Tibial artery (tissue), 4 donors: ENCODE measurements at regions not wholly inside any gene's neighbourhood (a gene's known extent, or its start where the extent isn't known, plus 50 kb on each side); places are given as distances from the start of the nearest gene placed in this dataset.
"Not testable (repeated sequence)": the region's sequence is repeated elsewhere in the genome, so short reads cannot be mapped to it uniquely, and the experiment has no call there.

Experiments used
- DNase-seq, 2 donors: peaks; one replicate each; pipeline ENCODE4 v3.0.0-alpha.2; 2019
- H3K27ac ChIP-seq, 2 donors: fragments of 200-600 bp; sonication (generic) in 1 of 2; 1 replicate in 1 of 2; 2 replicates in 1 of 2; pipeline ENCODE4 v1.5.1; 2018 to 2019; ENCODE audit warnings: mild to moderate bottlenecking in 1 of 2
- H3K27me3 ChIP-seq, 2 donors: fragments of 200-600 bp; sonication (generic) in 1 of 2; one replicate each; pipeline versions ENCODE4 v1.5.1 to v1.6.0; 2016 to 2019
- H3K36me3 ChIP-seq, 3 donors: fragments of 200-600 bp; sonication (generic) in 2 of 3; one replicate each; pipeline ENCODE4 v1.5.1; 2016 to 2019; ENCODE audit warnings: mild to moderate bottlenecking in 2 of 3
- H3K4me1 ChIP-seq, 4 donors: fragments of 200-600 bp; sonication (generic) in 2 of 4; 1 replicate in 3 of 4; 2 replicates in 1 of 4; pipeline ENCODE4 v1.5.1; 2016 to 2019
- H3K4me3 ChIP-seq, 2 donors: fragments of 200-600 bp; sonication (generic) in 1 of 2; 1 replicate in 1 of 2; 2 replicates in 1 of 2; pipeline ENCODE4 v1.5.1; 2018 to 2019; ENCODE audit warnings: mild to moderate bottlenecking in 2 of 2
- H3K9me3 ChIP-seq, 3 donors: fragments of 200-600 bp; sonication (generic) in 1 of 3; one replicate each; pipeline ENCODE4 v1.5.1; 2016 to 2019
- CTCF ChIP-seq, 2 experiments: fragments of 200-600 bp in 1 of 2; fragments of 450-650 bp in 1 of 2; IDR thresholded peaks; one replicate each; pipeline ENCODE4 v1.5.1; 2017 to 2019; ENCODE audit warnings: antibody characterized with exemption in 2 of 2, mild to moderate bottlenecking in 1 of 2, moderate library complexity in 1 of 2
- intact Hi-C: fragments of 100-400 bp; cut with DNase I; formaldehyde crosslinking; loops from one replicate; pipeline ENCODE4 v1.15.0; 2023; ENCODE audit warnings: low total_unique reads

- no peak for DNase-seq
Observed at GRCh38 chr5:85648495-85648894, 969.2 kb upstream of the COX7C start.

GRCh38 chr5:85651731-85652130 lies 966.0 kb upstream of the COX7C start:
- Histone ChIP-seq H3K27ac (no peak overlapping the region), H3K27me3 (no peaks in the 10 kb centered on the region), H3K9me3 (peaks cover 0 to 7% (median 0%) of the 10 kb centered on the region in 3 donors), H3K4me3 (no peak overlapping the region), H3K4me1 (no peaks in the 10 kb centered on the region), H3K36me3 (no peaks in the 10 kb centered on the region)
- no peak for TF ChIP-seq CTCF (IDR thresholded peaks at IDR 0.05)
- intact Hi-C loops = no loop called here
- no peak for DNase-seq

More at GRCh38 chr5:85648495-85648894, 969.2 kb upstream of the COX7C start:
- Histone ChIP-seq H3K4me3 (no peak overlapping the region), H3K4me1 (no peaks in the 10 kb centered on the region), H3K36me3 (no peaks in the 10 kb centered on the region), H3K27me3 (no peaks in the 10 kb centered on the region), H3K27ac (no peak overlapping the region), H3K9me3 (no peaks in the 10 kb centered on the region)
- no peak for TF ChIP-seq CTCF (IDR thresholded peaks at IDR 0.05)
- intact Hi-C loops = no loop called here

GRCh38 chr5:85654144-85654543 lies 963.6 kb upstream of the COX7C start:
- intact Hi-C loops = not testable (repeated sequence)

GRCh38 chr5:85656050-85656449 lies 961.7 kb upstream of the COX7C start:
- peaks cover 0 to 7% (median 0%) of the 10 kb centered on the region in 3 donors for H3K9me3 ChIP-seq
- no peaks in the 10 kb centered on the region for H3K4me1 ChIP-seq
- intact Hi-C loops = no loop called here
- TF ChIP-seq CTCF (IDR thresholded peaks at IDR 0.05) = no peak
- H3K36me3 ChIP-seq = no peaks in the 10 kb centered on the region
- H3K27me3 ChIP-seq = no peaks in the 10 kb centered on the region
- H3K4me3 ChIP-seq = no peak overlapping the region
- no peak overlapping the region for H3K27ac ChIP-seq
- no peak for DNase-seq

More at GRCh38 chr5:85654144-85654543, 963.6 kb upstream of the COX7C start:
- not testable (repeated sequence) for H3K27me3 ChIP-seq, H3K27ac ChIP-seq, H3K4me3 ChIP-seq, H3K9me3 ChIP-seq, H3K4me1 ChIP-seq, DNase-seq, H3K36me3 ChIP-seq

GRCh38 chr5:85657328-85657727 lies 960.4 kb upstream of the COX7C start:
- H3K36me3 ChIP-seq, DNase-seq, H3K4me3 ChIP-seq, H3K27me3 ChIP-seq, intact Hi-C loops, H3K27ac ChIP-seq, H3K9me3 ChIP-seq, H3K4me1 ChIP-seq: not testable (repeated sequence)

GRCh38 chr5:85662969-85663707 lies 954.6 kb upstream of the COX7C start:
- H3K9me3 ChIP-seq, H3K36me3 ChIP-seq, H3K4me1 ChIP-seq, DNase-seq, H3K27ac ChIP-seq, intact Hi-C loops, H3K27me3 ChIP-seq, H3K4me3 ChIP-seq: not testable (repeated sequence)

GRCh38 chr5:85663708-85664031 lies 954.1 kb upstream of the COX7C start:
- Histone ChIP-seq H3K27me3 (no peaks in the 10 kb centered on the region), H3K36me3 (no peaks in the 10 kb centered on the region), H3K9me3 (no peaks in the 10 kb centered on the region), H3K27ac (no peak overlapping the region), H3K4me1 (no peaks in the 10 kb centered on the region), H3K4me3 (no peak overlapping the region)
- no peak for TF ChIP-seq CTCF (IDR thresholded peaks at IDR 0.05)
- intact Hi-C loops = no loop called here
- DNase-seq = no peak
